Trophoblast cell (in vitro differentiated cells and primary cell): ENCODE measurements at regions not wholly inside any gene's neighbourhood (a gene's known extent, or its start where the extent isn't known, plus 50 kb on each side); places are given as distances from the start of the nearest gene placed in this dataset.

ENCODE experiments used
- DNase-seq, 2 donors: peaks; one replicate each; pipeline ENCODE4 v3.0.0-alpha.2; 2016
- H2AFZ ChIP-seq: 2 replicates; pipeline ENCODE4 v1.6.1; 2013; ENCODE audit warnings: low read length, moderate library complexity, mild to moderate bottlenecking; ENCODE audit not compliant: insufficient read depth, poor library complexity
- H2AK5ac ChIP-seq: 2 replicates; pipeline ENCODE4 v1.6.1; 2013; ENCODE audit warnings: mild to moderate bottlenecking, low read length
- H2BK120ac ChIP-seq: 2 replicates; pipeline ENCODE4 v1.6.1; 2013; ENCODE audit warnings: low read length, mild to moderate bottlenecking, moderate library complexity; ENCODE audit not compliant: insufficient read depth, poor library complexity
- H2BK12ac ChIP-seq: 2 replicates; pipeline ENCODE4 v1.6.1; 2013; ENCODE audit warnings: mild to moderate bottlenecking, low read length, moderate library complexity
- H2BK5ac ChIP-seq: 2 replicates; pipeline ENCODE4 v1.6.1; 2013; ENCODE audit warnings: low read length, low read depth, moderate library complexity, mild to moderate bottlenecking; ENCODE audit not compliant: poor library complexity
- H3K14ac ChIP-seq: 2 replicates; pipeline ENCODE4 v1.6.1; 2013; ENCODE audit warnings: mild to moderate bottlenecking, low read length
- H3K18ac ChIP-seq: 2 replicates; pipeline ENCODE4 v1.6.1; 2013; ENCODE audit warnings: mild to moderate bottlenecking, low read length
- H3K23ac ChIP-seq: 2 replicates; pipeline ENCODE4 v1.6.1; 2013; ENCODE audit warnings: low read length
- H3K27ac ChIP-seq: 2 replicates; pipeline ENCODE4 v1.5.1; 2013; ENCODE audit warnings: low read depth, mild to moderate bottlenecking, inconsistent platforms, low read length, moderate library complexity
- H3K27me3 ChIP-seq: 2 replicates; pipeline ENCODE4 v1.6.1; 2013; ENCODE audit warnings: inconsistent platforms, mild to moderate bottlenecking, low read length, moderate library complexity; ENCODE audit not compliant: insufficient read depth
- H3K36me3 ChIP-seq, 2 experiments: 1 replicate in 1 of 2; 2 replicates in 1 of 2; pipeline ENCODE4 v1.6.1; 2013; ENCODE audit warnings: low read length in 2 of 2, mild to moderate bottlenecking in 2 of 2, moderate library complexity in 1 of 2; ENCODE audit not compliant: insufficient read depth in 2 of 2, control insufficient read depth in 1 of 2
- H3K4ac ChIP-seq: 2 replicates; pipeline ENCODE4 v1.6.1; 2013; ENCODE audit warnings: low read depth, mild to moderate bottlenecking, low read length, moderate library complexity
- H3K4me1 ChIP-seq, 2 experiments: 1 replicate in 1 of 2; 2 replicates in 1 of 2; pipeline ENCODE4 v1.6.1; 2013; ENCODE audit warnings: low read length in 2 of 2, mild to moderate bottlenecking in 2 of 2, moderate library complexity in 1 of 2; ENCODE audit not compliant: insufficient read depth in 2 of 2, control insufficient read depth in 1 of 2
- H3K4me2 ChIP-seq: 2 replicates; pipeline ENCODE4 v1.6.1; 2013; ENCODE audit warnings: inconsistent platforms, mild to moderate bottlenecking, low read length, moderate library complexity
- H3K4me3 ChIP-seq: 2 replicates; pipeline ENCODE4 v1.5.1; 2013; ENCODE audit warnings: mild to moderate bottlenecking, low read depth, low read length, inconsistent platforms
- H3K79me1 ChIP-seq: one replicate; pipeline ENCODE4 v1.6.1; 2013; ENCODE audit warnings: low read length
- H3K79me2 ChIP-seq: 2 replicates; pipeline ENCODE4 v1.6.1; 2013; ENCODE audit warnings: low read length, mild to moderate bottlenecking; ENCODE audit not compliant: control insufficient read depth, insufficient read depth, poor library complexity
- H3K9ac ChIP-seq: 2 replicates; pipeline ENCODE4 v1.6.1; 2013; ENCODE audit warnings: mild to moderate bottlenecking, low read length
- H3K9me3 ChIP-seq: 2 replicates; pipeline ENCODE4 v1.6.1; 2013; ENCODE audit warnings: low read depth, mild to moderate bottlenecking, control low read depth, inconsistent platforms, low read length; ENCODE audit not compliant: insufficient read depth
- H4K12ac ChIP-seq: 2 replicates; pipeline ENCODE4 v1.6.1; 2013; ENCODE audit warnings: low read depth, mild to moderate bottlenecking, low read length, moderate library complexity
- H4K8ac ChIP-seq: 2 replicates; pipeline ENCODE4 v1.6.1; 2013; ENCODE audit warnings: low read depth, mild to moderate bottlenecking, low read length, moderate library complexity
- H4K91ac ChIP-seq: one replicate; pipeline ENCODE4 v1.6.1; 2013; ENCODE audit warnings: low read depth, mild to moderate bottlenecking, low read length, moderate library complexity
- WGBS: extraction: QIAGEN DNeasy Blood & Tissue Kit; methylation state at CpG from one replicate; pipeline ENCODE4 v1.1.7; 2013; ENCODE audit warnings: missing lambda C conversion rate; ENCODE audit not compliant: insufficient read length, insufficient coverage; ENCODE audit errors: extremely low coverage; 5-methylcytosine and 5-hydroxymethylcytosine counted together

DNA sequence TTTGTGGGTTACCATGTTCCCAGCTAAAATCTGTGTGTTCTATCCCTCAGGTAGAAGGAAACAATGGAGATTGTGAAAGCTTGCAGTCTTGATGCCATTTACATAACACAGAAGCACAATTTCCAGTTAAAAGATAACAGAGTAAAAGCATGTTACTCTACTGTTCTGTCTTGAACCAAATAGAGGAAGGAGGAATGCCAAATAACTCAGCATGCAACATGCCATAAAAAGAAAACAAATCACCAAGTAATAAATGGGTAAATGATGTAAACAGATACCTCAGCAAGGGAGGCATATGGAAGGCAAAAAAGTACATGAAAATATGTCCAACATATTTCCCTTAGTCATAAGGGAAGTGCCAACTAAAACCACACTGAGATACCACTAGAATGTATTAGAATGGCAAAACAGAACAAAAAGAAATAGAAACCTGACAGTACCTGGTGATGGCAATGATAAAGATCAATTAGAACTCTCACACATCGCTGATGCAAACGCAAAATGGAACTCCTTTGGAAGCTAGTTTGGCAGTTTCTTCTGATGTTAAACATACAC is 502.6 kb upstream of the HS3ST1 start:
- no peak overlapping the region for H3K23ac ChIP-seq
- no peak overlapping the region for H2AFZ ChIP-seq
- no peak overlapping the region for H3K18ac ChIP-seq
- H2BK12ac ChIP-seq: no peak overlapping the region
- no peaks in the 10 kb centered on the region for H3K79me1 ChIP-seq
- H4K8ac ChIP-seq: no peak overlapping the region
- H3K4ac ChIP-seq: no peak overlapping the region
- no peak overlapping the region for H3K4me2 ChIP-seq
- no peak overlapping the region for H3K27ac ChIP-seq
- no peak overlapping the region for H3K4me3 ChIP-seq
- no peaks in the 10 kb centered on the region for H3K79me2 ChIP-seq
- no peak for DNase-seq
- H3K14ac ChIP-seq: no peak overlapping the region
- no peaks in the 10 kb centered on the region for H3K9me3 ChIP-seq
- no peak overlapping the region for H2BK120ac ChIP-seq
- no peak overlapping the region for H3K9ac ChIP-seq
- no peaks in the 10 kb centered on the region for H3K4me1 ChIP-seq
- H4K91ac ChIP-seq: no peak overlapping the region
- H4K12ac ChIP-seq: no peak overlapping the region
- no peaks in the 10 kb centered on the region for H3K36me3 ChIP-seq
- H3K27me3 ChIP-seq: no peaks in the 10 kb centered on the region
- WGBS: no CpG with 5 or more reads among the region's 2 CpGs
- H2BK5ac ChIP-seq: no peak overlapping the region
- no peak overlapping the region for H2AK5ac ChIP-seq

DNA sequence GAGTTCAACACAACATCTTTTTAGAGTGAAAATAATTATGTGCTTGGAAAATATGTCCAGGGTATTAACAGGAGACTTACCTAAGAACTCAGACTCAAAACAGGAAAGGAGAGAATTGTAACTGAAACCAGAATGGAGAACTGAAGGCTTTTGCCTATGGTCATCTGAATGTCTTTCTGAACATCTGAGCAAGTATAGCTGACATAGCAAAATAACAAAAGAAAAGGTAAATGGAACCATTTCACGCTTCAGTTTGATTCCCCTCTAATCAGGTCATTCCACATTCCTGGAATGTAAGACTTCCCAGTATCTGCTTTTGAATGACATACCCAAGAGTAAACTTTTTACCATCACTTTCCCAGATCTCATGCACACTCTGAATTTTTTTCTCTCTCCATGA is 500.4 kb upstream of the HS3ST1 start:
- Histone ChIP-seq H3K4ac (no peak overlapping the region), H4K91ac (no peak overlapping the region), H4K12ac (no peak overlapping the region), H2AK5ac (no peak overlapping the region), H3K4me1 (no peaks in the 10 kb centered on the region), H3K14ac (no peak overlapping the region), H3K23ac (no peak overlapping the region), H3K18ac (no peak overlapping the region), H3K4me3 (no peak overlapping the region), H3K9me3 (no peaks in the 10 kb centered on the region), H2BK120ac (no peak overlapping the region), H3K4me2 (no peak overlapping the region), H3K27ac (no peak overlapping the region), H2BK12ac (no peak overlapping the region), H3K79me1 (no peaks in the 10 kb centered on the region), H3K9ac (no peak overlapping the region), H3K36me3 (no peaks in the 10 kb centered on the region), H3K79me2 (no peaks in the 10 kb centered on the region), H2AFZ (no peak overlapping the region), H4K8ac (no peak overlapping the region), H3K27me3 (no peaks in the 10 kb centered on the region), H2BK5ac (no peak overlapping the region)
- no peak for DNase-seq
- no CpG with 5 or more reads among the region's 1 CpG for WGBS

DNA sequence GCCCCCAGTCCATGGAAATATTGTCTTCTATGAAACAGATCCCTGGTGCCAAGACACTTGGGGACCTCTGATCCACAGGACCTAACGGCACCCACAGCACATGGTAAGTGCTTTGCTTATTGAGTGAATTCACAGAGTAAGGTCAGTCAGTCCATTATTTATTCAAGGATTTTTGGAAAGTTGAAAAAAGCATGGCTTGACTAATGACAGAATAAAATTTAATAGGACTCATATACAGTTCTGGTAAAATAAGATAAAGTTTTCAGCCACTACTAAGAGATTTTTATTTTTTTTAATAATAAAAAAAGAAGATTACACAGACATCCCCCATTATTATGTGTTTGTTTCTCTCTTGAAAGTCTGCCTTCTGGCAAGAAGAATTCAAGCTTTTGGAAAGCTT is 490.6 kb upstream of the HS3ST1 start:
- H4K8ac ChIP-seq: no peak overlapping the region
- H3K9ac ChIP-seq: no peak overlapping the region
- no peaks in the 10 kb centered on the region for H3K36me3 ChIP-seq
- H2AFZ ChIP-seq: no peak overlapping the region
- H3K4me2 ChIP-seq: no peak overlapping the region
- H3K79me2 ChIP-seq: no peaks in the 10 kb centered on the region
- H2BK120ac ChIP-seq: no peak overlapping the region
- no peak overlapping the region for H2BK12ac ChIP-seq
- no peak for DNase-seq
- H2AK5ac ChIP-seq: no peak overlapping the region
- no peak overlapping the region for H3K14ac ChIP-seq
- no peak overlapping the region for H3K23ac ChIP-seq
- no peaks in the 10 kb centered on the region for H3K27me3 ChIP-seq
- no peak overlapping the region for H3K4ac ChIP-seq
- H3K4me1 ChIP-seq: no peaks in the 10 kb centered on the region
- H2BK5ac ChIP-seq: no peak overlapping the region
- H3K9me3 ChIP-seq: no peaks in the 10 kb centered on the region
- H3K79me1 ChIP-seq: no peaks in the 10 kb centered on the region
- H3K18ac ChIP-seq: no peak overlapping the region
- WGBS: no CpG with 5 or more reads among the region's 1 CpG
- H4K12ac ChIP-seq: no peak overlapping the region
- H4K91ac ChIP-seq: no peak overlapping the region
- H3K4me3 ChIP-seq: no peak overlapping the region
- H3K27ac ChIP-seq: no peak overlapping the region

DNA sequence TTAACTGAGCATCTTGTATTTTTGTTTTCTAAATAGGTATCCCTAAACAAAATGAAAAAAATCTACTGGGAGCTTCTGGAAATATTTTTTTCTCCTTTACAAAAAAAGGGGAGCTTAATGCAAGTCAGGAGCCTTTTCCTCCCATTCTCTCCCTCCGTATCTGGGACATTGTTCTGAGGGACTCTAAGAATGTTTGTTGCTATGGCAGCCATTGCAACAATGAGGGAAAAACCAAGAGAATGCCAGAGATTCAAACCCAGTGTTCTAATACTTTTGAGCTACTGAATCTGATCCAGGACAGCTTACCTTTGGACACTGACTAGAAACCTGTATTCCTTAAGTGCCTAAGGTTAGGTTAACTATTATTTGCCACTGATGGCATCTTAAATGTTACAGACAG is 485.7 kb upstream of the HS3ST1 start:
- H3K4me1 ChIP-seq: no peaks in the 10 kb centered on the region
- no peak overlapping the region for H4K12ac ChIP-seq
- H3K23ac ChIP-seq: no peak overlapping the region
- no CpG with 5 or more reads among the region's 1 CpG for WGBS
- no peak overlapping the region for H2AK5ac ChIP-seq
- no peak overlapping the region for H4K91ac ChIP-seq
- H3K79me2 ChIP-seq: no peaks in the 10 kb centered on the region
- H3K4ac ChIP-seq: no peak overlapping the region
- H3K9me3 ChIP-seq: no peaks in the 10 kb centered on the region
- no peak overlapping the region for H2AFZ ChIP-seq
- H2BK120ac ChIP-seq: no peak overlapping the region
- no peak overlapping the region for H3K4me2 ChIP-seq
- H2BK5ac ChIP-seq: no peak overlapping the region
- H3K27ac ChIP-seq: no peak overlapping the region
- H3K79me1 ChIP-seq: no peaks in the 10 kb centered on the region
- no peak overlapping the region for H3K18ac ChIP-seq
- no peak overlapping the region for H4K8ac ChIP-seq
- no peak overlapping the region for H3K9ac ChIP-seq
- no peaks in the 10 kb centered on the region for H3K36me3 ChIP-seq
- no peak overlapping the region for H3K14ac ChIP-seq
- peak; percentile 1 to 79 for DNase-seq
- no peaks in the 10 kb centered on the region for H3K27me3 ChIP-seq
- H2BK12ac ChIP-seq: no peak overlapping the region
- no peak overlapping the region for H3K4me3 ChIP-seq
